Mesothelial cell of epicardium (in vitro differentiated cells): ENCODE measurements at regions not wholly inside any gene's neighbourhood (a gene's known extent, or its start where the extent isn't known, plus 50 kb on each side); places are given as distances from the start of the nearest gene placed in this dataset.

Source experiments
- DNase-seq, 2 experiments: peaks; one replicate each; pipeline ENCODE4 v3.0.0; 2021; ENCODE audit warnings: low spot score in 2 of 2; ENCODE audit not compliant: unreplicated experiment in 2 of 2
- H3K27ac Mint-ChIP-seq: 2 replicates; pipeline ENCODE4 v1.8.0; 2021; ENCODE audit warnings: mixed read lengths
- H3K27me3 Mint-ChIP-seq: 2 replicates; pipeline ENCODE4 v1.8.0; 2021; ENCODE audit warnings: low read depth, mixed read lengths
- H3K36me3 Mint-ChIP-seq: 2 replicates; pipeline ENCODE4 v1.8.0; 2021; ENCODE audit warnings: mixed read lengths
- H3K4me1 Mint-ChIP-seq: 2 replicates; pipeline ENCODE4 v1.8.0; 2021; ENCODE audit warnings: mixed read lengths
- H3K4me3 Mint-ChIP-seq: 2 replicates; pipeline ENCODE4 v1.8.0; 2021; ENCODE audit warnings: mild to moderate bottlenecking, moderate library complexity, mixed read lengths
- H3K9me3 Mint-ChIP-seq: 2 replicates; pipeline ENCODE4 v1.8.0; 2021; ENCODE audit warnings: mixed read lengths
- CTCF ChIP-seq: fragments of 200-600 bp; sonication (generic); IDR thresholded peaks from one replicate; pipeline ENCODE4 v1.5.0; 2021; ENCODE audit warnings: antibody characterized with exemption; ENCODE audit not compliant: unreplicated experiment

GRCh38 chr3:83393276-83393675, 1565.5 kb upstream of the CADM2 start:
- Mint-ChIP-seq H3K36me3 (no peaks in the 10 kb centered on the region), H3K4me3 (no peak overlapping the region), H3K4me1 (peaks cover 2% of the 10 kb centered on the region), H3K27ac (no peak overlapping the region), H3K9me3 (peaks cover 3% of the 10 kb centered on the region), H3K27me3 (no peaks in the 10 kb centered on the region)
- no peak for DNase-seq
- no peak for TF ChIP-seq CTCF

GRCh38 chr3:83403927-83404326, 1554.9 kb upstream of the CADM2 start:
- Mint-ChIP-seq H3K36me3 (no peaks in the 10 kb centered on the region), H3K9me3 (peaks cover 3% of the 10 kb centered on the region), H3K4me3 (no peak overlapping the region), H3K27ac (no peak overlapping the region), H3K27me3 (no peaks in the 10 kb centered on the region), H3K4me1 (no peaks in the 10 kb centered on the region)
- no peak for TF ChIP-seq CTCF
- no peak for DNase-seq

GRCh38 chr3:83426300-83426699, 1532.5 kb upstream of the CADM2 start:
- no peaks in the 10 kb centered on the region for H3K27me3 Mint-ChIP-seq
- no peaks in the 10 kb centered on the region for H3K36me3 Mint-ChIP-seq
- H3K27ac Mint-ChIP-seq, result no peak overlapping the region
- H3K9me3 Mint-ChIP-seq, result no peaks in the 10 kb centered on the region
- TF ChIP-seq CTCF, result no peak
- H3K4me3 Mint-ChIP-seq, result no peak overlapping the region
- no peaks in the 10 kb centered on the region for H3K4me1 Mint-ChIP-seq
- no peak for DNase-seq

- peaks cover 12% of the 10 kb centered on the region for H3K4me1 Mint-ChIP-seq
- DNase-seq, result no peak
- H3K4me3 Mint-ChIP-seq, result no peak overlapping the region
- H3K9me3 Mint-ChIP-seq, result no peaks in the 10 kb centered on the region
- TF ChIP-seq CTCF, result no peak
- no peaks in the 10 kb centered on the region for H3K27me3 Mint-ChIP-seq
- H3K36me3 Mint-ChIP-seq, result no peaks in the 10 kb centered on the region
- peak overlapping the region; percentile 62 for H3K27ac Mint-ChIP-seq
These were observed 1523.8 kb upstream of the CADM2 start for GRCh38 chr3:83434880-83435587.

GRCh38 chr3:83438188-83438587, 1520.6 kb upstream of the CADM2 start:
- H3K4me1 Mint-ChIP-seq, result peaks cover 12% of the 10 kb centered on the region
- H3K27me3 Mint-ChIP-seq, result no peaks in the 10 kb centered on the region
- no peak overlapping the region for H3K27ac Mint-ChIP-seq
- H3K9me3 Mint-ChIP-seq, result peaks cover 14% of the 10 kb centered on the region
- no peak overlapping the region for H3K4me3 Mint-ChIP-seq
- no peak for TF ChIP-seq CTCF
- H3K36me3 Mint-ChIP-seq, result no peaks in the 10 kb centered on the region
- no peak for DNase-seq

GRCh38 chr3:83453056-83453455, 1505.7 kb upstream of the CADM2 start:
- Mint-ChIP-seq H3K9me3 (no peaks in the 10 kb centered on the region), H3K4me1 (peaks cover 40% of the 10 kb centered on the region), H3K36me3 (no peaks in the 10 kb centered on the region), H3K27me3 (no peaks in the 10 kb centered on the region), H3K27ac (no peak overlapping the region), H3K4me3 (no peak overlapping the region)
- DNase-seq, result no peak
- no peak for TF ChIP-seq CTCF
